Smooth muscle cell (in vitro differentiated cells): ENCODE measurements at regions not wholly inside any gene's neighbourhood (a gene's known extent, or its start where the extent isn't known, plus 50 kb on each side); places are given as distances from the start of the nearest gene placed in this dataset.
"Not testable (repeated sequence)": the region's sequence is repeated elsewhere in the genome, so short reads cannot be mapped to it uniquely, and the experiment has no call there.

Experiments used
- DNase-seq: peaks from one replicate; lab custom pipeline; 2025; ENCODE audit not compliant: unreplicated experiment; lab: John Stamatoyannopoulos, UW
- H2AFZ ChIP-seq: fragments of 200-600 bp; sonication (generic); 2 replicates; pipeline ENCODE4 v1.6.0; 2016; ENCODE audit warnings: antibody characterized with exemption, low read depth, mild to moderate bottlenecking
- H3F3A ChIP-seq: fragments of 200-600 bp; sonication (generic); 2 replicates; pipeline ENCODE4 v1.6.0; 2017; ENCODE audit warnings: antibody characterized with exemption, low read depth
- H3K27ac ChIP-seq: fragments of 200-600 bp; sonication (generic); 2 replicates; pipeline ENCODE4 v1.5.1; 2016; ENCODE audit warnings: low read depth, mild to moderate bottlenecking
- H3K27me3 ChIP-seq: fragments of 200-600 bp; sonication (generic); 2 replicates; pipeline ENCODE4 v1.6.1; 2016; ENCODE audit warnings: low read depth, mild to moderate bottlenecking
- H3K36me3 ChIP-seq: fragments of 200-600 bp; sonication (generic); 2 replicates; pipeline ENCODE4 v1.5.1; 2016; ENCODE audit warnings: low read depth
- H3K4me1 ChIP-seq: fragments of 200-600 bp; sonication (generic); 2 replicates; pipeline ENCODE4 v1.5.1; 2016; ENCODE audit warnings: low read depth
- H3K4me2 ChIP-seq: fragments of 200-600 bp; sonication (generic); 2 replicates; pipeline ENCODE4 v1.6.0; 2016; ENCODE audit warnings: mild to moderate bottlenecking
- H3K4me3 ChIP-seq: fragments of 200-600 bp; sonication (generic); 2 replicates; pipeline ENCODE4 v1.5.1; 2016; ENCODE audit warnings: mild to moderate bottlenecking
- H3K79me2 ChIP-seq: fragments of 200-600 bp; sonication (generic); 2 replicates; pipeline ENCODE4 v1.6.0; 2016; ENCODE audit warnings: low read depth, mild to moderate bottlenecking
- H3K9ac ChIP-seq: fragments of 200-600 bp; sonication (generic); 2 replicates; pipeline ENCODE4 v1.6.0; 2016; ENCODE audit warnings: low read depth
- H3K9me3 ChIP-seq: fragments of 200-600 bp; sonication (generic); replicated peaks from 2 replicates; pipeline ENCODE4 v1.5.1; 2016; ENCODE audit warnings: low read depth
- H4K20me1 ChIP-seq: fragments of 200-600 bp; sonication (generic); 2 replicates; pipeline ENCODE4 v1.6.0; 2016; ENCODE audit warnings: low read depth
- CTCF ChIP-seq: fragments of 200-600 bp; sonication (generic); IDR thresholded peaks from 2 replicates; pipeline ENCODE4 v1.5.1; 2017; ENCODE audit warnings: borderline replicate concordance, mild to moderate bottlenecking, antibody characterized with exemption; ENCODE audit not compliant: insufficient read depth, poor library complexity, severe bottlenecking
- WGBS: methylation state at CpG from one replicate; pipeline ENCODE4 v1.1.7; 2016; ENCODE audit warnings: low lambda C conversion rate; 5-methylcytosine and 5-hydroxymethylcytosine counted together

DNA sequence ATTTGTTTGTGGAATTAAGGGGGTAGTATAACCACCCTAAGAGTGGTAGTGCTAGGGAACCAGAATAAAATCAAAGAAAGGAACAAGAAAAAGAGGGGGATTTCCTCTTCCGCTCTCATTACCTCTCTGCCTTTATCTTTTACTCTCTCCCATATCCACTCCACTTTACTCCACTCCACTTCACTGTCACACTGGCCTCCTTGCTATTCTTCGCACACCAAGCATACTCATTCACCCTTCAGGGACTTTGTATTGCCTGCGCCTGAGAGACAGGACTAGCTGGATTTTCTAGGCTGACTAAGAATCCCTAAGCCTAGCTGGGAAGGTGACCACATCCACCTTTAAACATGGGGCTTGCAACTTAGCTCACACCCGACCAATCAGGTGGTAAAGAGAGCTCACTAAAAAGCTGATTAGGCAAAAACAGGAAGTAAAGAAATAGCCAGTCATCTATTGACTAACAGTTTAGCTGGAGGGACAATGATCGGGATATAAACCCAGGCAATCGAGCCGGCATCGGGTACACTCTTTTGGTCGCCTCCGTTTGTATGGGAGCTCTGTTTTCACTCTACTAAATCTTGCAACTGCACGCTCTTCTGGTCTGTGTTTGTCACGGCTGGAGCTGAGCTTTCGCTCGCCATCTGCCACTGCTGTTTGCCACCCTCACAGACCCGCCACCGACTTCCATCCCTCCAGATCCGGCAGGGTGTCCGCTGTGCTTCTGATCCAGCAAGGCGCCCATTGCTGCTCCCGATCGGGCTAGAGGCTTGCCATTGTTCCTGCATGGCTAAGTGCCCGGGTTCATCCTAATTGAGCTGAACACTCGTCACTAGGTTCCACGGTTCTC, 121.8 kb downstream of the FAM170A start:
- no peaks in the 10 kb centered on the region for H3F3A ChIP-seq
- no peaks in the 10 kb centered on the region for H3K9me3 ChIP-seq
- TF ChIP-seq CTCF = no peak
- H3K27ac ChIP-seq = no peak overlapping the region
- no peaks in the 10 kb centered on the region for H3K36me3 ChIP-seq
- H3K79me2 ChIP-seq = no peaks in the 10 kb centered on the region
- H3K27me3 ChIP-seq = no peaks in the 10 kb centered on the region
- no peaks in the 10 kb centered on the region for H4K20me1 ChIP-seq
- 95% methylated on average over 24 of the region's 24 CpGs for WGBS
- H3K9ac ChIP-seq = no peak overlapping the region
- H3K4me2 ChIP-seq = no peak overlapping the region
- no peak for DNase-seq
- H3K4me1 ChIP-seq = no peaks in the 10 kb centered on the region
- H3K4me3 ChIP-seq = no peak overlapping the region
- H2AFZ ChIP-seq = no peak overlapping the region

- no peaks in the 10 kb centered on the region for H3K4me1 ChIP-seq
- no peaks in the 10 kb centered on the region for H3K27me3 ChIP-seq
- no peak for DNase-seq
- H3K4me2 ChIP-seq = no peak overlapping the region
- WGBS = 86% methylated on average over 6 of the region's 6 CpGs
- no peak overlapping the region for H3K9ac ChIP-seq
- H3K4me3 ChIP-seq = no peak overlapping the region
- H3K9me3 ChIP-seq = no peaks in the 10 kb centered on the region
- H4K20me1 ChIP-seq = no peaks in the 10 kb centered on the region
- H3F3A ChIP-seq = no peaks in the 10 kb centered on the region
- H3K27ac ChIP-seq = no peak overlapping the region
- H2AFZ ChIP-seq = no peak overlapping the region
- no peaks in the 10 kb centered on the region for H3K36me3 ChIP-seq
- TF ChIP-seq CTCF = no peak
- H3K79me2 ChIP-seq = no peaks in the 10 kb centered on the region
Observed at GRCh38 chr5:119751734-119752094, 122.4 kb downstream of the FAM170A start.

DNA sequence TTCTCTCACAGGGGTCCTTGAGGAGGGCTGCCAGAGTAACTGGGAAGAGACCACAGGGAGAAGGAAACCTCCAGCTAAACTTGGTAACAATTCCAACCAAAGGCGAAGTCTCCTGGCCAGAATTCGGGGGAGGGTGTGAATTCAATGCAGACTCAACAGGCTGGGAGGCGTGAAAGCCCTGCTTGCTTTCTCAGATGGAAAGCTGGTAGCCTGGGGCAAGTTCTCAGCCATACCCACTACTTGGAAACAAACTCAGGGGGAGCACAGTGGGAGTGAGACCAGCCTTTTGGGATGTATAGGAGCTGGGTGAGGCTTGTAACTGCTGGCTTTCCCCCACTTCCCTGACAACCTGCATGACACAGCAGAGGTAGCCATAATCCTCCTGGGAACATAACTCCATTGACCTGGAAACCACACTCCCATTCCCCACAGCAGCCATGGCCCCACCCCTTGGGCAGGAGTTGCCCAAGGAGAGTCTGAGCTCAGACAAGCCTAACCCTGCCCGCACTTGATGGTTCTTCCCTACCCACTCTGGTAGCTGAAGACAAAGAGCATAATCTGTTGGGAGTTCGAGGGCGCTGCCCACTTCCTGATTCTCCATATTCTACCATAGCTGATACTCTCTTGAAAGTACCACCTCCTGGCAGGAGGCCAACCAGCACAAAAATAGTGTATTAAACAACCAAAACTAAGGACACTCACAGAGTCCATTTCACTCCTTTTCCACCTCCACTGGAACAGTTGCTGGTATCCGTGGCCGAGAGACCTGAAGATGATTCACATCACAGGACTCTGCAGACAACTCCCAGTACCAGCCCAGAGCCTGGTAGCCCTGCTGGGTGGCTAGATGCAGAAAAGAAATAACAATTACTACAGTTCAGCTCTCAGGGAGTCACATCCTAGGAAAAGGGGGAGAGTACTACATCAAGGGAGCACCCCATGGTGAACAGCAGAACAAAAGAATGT, 123.8 kb downstream of the FAM170A start:
- 84% methylated on average over 8 of the region's 8 CpGs for WGBS
- Histone ChIP-seq H2AFZ (no peak overlapping the region), H3K36me3 (no peaks in the 10 kb centered on the region), H3K4me2 (no peak overlapping the region), H3K4me1 (no peaks in the 10 kb centered on the region), H3F3A (no peaks in the 10 kb centered on the region), H3K9me3 (no peaks in the 10 kb centered on the region), H3K27me3 (no peaks in the 10 kb centered on the region), H4K20me1 (no peaks in the 10 kb centered on the region), H3K27ac (no peak overlapping the region), H3K9ac (no peak overlapping the region), H3K79me2 (no peaks in the 10 kb centered on the region), H3K4me3 (no peak overlapping the region)
- TF ChIP-seq CTCF = no peak
- DNase-seq = no peak

- H2AFZ ChIP-seq, H3K4me1 ChIP-seq, H3K36me3 ChIP-seq, H3F3A ChIP-seq, H3K27me3 ChIP-seq, H3K79me2 ChIP-seq, H4K20me1 ChIP-seq, H3K9me3 ChIP-seq, H3K4me3 ChIP-seq, H3K27ac ChIP-seq, H3K4me2 ChIP-seq, DNase-seq, H3K9ac ChIP-seq: not testable (repeated sequence)
- 96% methylated on average over 7 of the region's 7 CpGs for WGBS
Observed at GRCh38 chr5:119754825-119755224, 125.5 kb downstream of the FAM170A start.
